B cell (primary cell): ENCODE measurements at regions not wholly inside any gene's neighbourhood (a gene's known extent, or its start where the extent isn't known, plus 50 kb on each side); places are given as distances from the start of the nearest gene placed in this dataset.
"Not testable (repeated sequence)": the region's sequence is repeated elsewhere in the genome, so short reads cannot be mapped to it uniquely, and the experiment has no call there.

Experiments used
- EZH2 ChIP-seq: IDR thresholded peaks from 2 replicates; pipeline ENCODE4 v1.6.1; 2012; ENCODE audit warnings: borderline replicate concordance, low read depth, mild to moderate bottlenecking, moderate library complexity, low read length; ENCODE audit not compliant: insufficient read depth, poor library complexity, severe bottlenecking
- TF ChIP-seq, protein P1 (sequence below): fragments of 200-600 bp; IDR thresholded peaks from one replicate; pipeline ENCODE4 v1.8.0; 2022; ENCODE audit warnings: antibody characterized with exemption, mild to moderate bottlenecking

DNA sequence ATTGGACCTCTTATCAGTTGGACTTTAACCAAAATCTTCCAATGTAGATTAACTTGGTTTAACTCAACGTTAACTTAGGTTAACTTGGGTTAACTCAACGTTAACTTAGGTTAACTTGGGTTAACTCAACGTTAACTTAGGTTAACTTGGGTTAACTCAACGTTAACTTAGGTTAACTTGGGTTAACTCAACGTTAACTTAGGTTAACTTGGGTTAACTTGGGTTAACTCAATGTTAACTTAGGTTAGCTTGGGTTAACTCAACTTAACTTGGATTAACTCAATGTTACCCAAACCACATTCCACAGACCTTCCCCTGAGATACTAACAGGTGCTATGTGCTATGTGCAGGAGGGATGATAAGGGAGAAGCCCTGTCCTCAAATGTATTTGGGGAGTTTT lies 306.9 kb upstream of the IL12A start:
- not testable (repeated sequence) for TF ChIP-seq EZH2
- TF ChIP-seq, protein P1, sequence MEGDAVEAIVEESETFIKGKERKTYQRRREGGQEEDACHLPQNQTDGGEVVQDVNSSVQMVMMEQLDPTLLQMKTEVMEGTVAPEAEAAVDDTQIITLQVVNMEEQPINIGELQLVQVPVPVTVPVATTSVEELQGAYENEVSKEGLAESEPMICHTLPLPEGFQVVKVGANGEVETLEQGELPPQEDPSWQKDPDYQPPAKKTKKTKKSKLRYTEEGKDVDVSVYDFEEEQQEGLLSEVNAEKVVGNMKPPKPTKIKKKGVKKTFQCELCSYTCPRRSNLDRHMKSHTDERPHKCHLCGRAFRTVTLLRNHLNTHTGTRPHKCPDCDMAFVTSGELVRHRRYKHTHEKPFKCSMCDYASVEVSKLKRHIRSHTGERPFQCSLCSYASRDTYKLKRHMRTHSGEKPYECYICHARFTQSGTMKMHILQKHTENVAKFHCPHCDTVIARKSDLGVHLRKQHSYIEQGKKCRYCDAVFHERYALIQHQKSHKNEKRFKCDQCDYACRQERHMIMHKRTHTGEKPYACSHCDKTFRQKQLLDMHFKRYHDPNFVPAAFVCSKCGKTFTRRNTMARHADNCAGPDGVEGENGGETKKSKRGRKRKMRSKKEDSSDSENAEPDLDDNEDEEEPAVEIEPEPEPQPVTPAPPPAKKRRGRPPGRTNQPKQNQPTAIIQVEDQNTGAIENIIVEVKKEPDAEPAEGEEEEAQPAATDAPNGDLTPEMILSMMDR = not testable (repeated sequence)
